DND-41 (cell line): ENCODE measurements at regions not wholly inside any gene's neighbourhood (a gene's known extent, or its start where the extent isn't known, plus 50 kb on each side); places are given as distances from the start of the nearest gene placed in this dataset.

Experiments
- CTCF ChIP-seq: IDR thresholded peaks from 2 replicates; pipeline ENCODE4 v1.5.1; 2012; ENCODE audit warnings: borderline replicate concordance, low read length, moderate library complexity, mild to moderate bottlenecking; ENCODE audit not compliant: poor library complexity, severe bottlenecking; ENCODE audit errors: extremely low read depth
- EZH2 ChIP-seq: IDR thresholded peaks from 3 replicates; pipeline ENCODE4 v1.6.1; 2012; ENCODE audit warnings: borderline replicate concordance, low read depth, mild to moderate bottlenecking, moderate library complexity, low read length, inconsistent platforms; ENCODE audit not compliant: severe bottlenecking

DNA sequence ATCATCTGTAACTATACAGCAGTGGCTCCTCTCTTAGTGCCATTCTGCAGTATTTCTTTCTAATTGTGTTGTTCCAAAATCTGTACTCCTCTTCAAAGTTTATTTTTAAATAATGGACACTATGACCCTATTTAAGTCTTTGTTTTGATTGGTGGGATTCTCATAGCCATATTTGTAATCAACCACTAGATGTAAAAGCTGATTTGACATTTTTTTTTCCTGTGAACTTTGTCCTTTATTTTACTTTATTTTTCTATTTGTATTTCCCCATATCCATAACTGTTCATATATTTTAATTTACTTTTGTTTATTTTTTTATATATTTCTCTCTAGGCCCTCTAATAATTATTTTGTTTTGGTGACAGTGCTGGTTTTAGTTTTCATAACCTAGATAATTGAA is 544.4 kb downstream of the KCNJ2 start:
- no peak for TF ChIP-seq CTCF
- TF ChIP-seq EZH2, result no peak
